ENCODE measurements at regions not wholly inside any gene's neighbourhood (a gene's known extent, or its start where the extent isn't known, plus 50 kb on each side); places are given as distances from the start of the nearest gene placed in this dataset.

GRCh38 chr2:215772003-215772402 is 241.3 kb downstream of the MREG start:
- TF ChIP-seq CTCF (IDR thresholded peaks at IDR 0.05; ENCODE audit: insufficient read depth, low read length) (no peak), REST (IDR thresholded peaks at IDR 0.05; ENCODE audit: insufficient replicate concordance, low read depth) (no peak)

Measured in HL-60 (cell line).